OCI-LY1 (cell line): ENCODE measurements at regions not wholly inside any gene's neighbourhood (a gene's known extent, or its start where the extent isn't known, plus 50 kb on each side); places are given as distances from the start of the nearest gene placed in this dataset.

Experiments
- CTCF ChIP-seq: fragments of 200-600 bp; sonication (generic), shearing (Covaris generic); IDR thresholded peaks from 2 replicates; pipeline ENCODE4 v1.5.1; 2017; ENCODE audit warnings: mild to moderate bottlenecking, antibody characterized with exemption, low read length, moderate library complexity, mixed read lengths
- EZH2 ChIP-seq: fragments of 200-600 bp; sonication (generic), shearing (Covaris generic); IDR thresholded peaks from 2 replicates; pipeline ENCODE4 v1.8.0; 2017; ENCODE audit warnings: borderline replicate concordance, mixed run types, mild to moderate bottlenecking, antibody characterized with exemption, low read length, moderate library complexity, mixed read lengths

- TF ChIP-seq CTCF (no peak), EZH2 (no peak)
These were observed 334.4 kb upstream of the SPRED2 start for GRCh38 chr2:65766768-65767267.
